ENCODE measurements at regions not wholly inside any gene's neighbourhood (a gene's known extent, or its start where the extent isn't known, plus 50 kb on each side); places are given as distances from the start of the nearest gene placed in this dataset.

- no peaks in the 10 kb centered on the region for H3K79me2 ChIP-seq (ENCODE audit: insufficient read depth, low read length)
- H3K9me3 ChIP-seq (ENCODE audit: insufficient read depth, low read length), result no peaks in the 10 kb centered on the region
- H3K27me3 ChIP-seq (ENCODE audit: low read length), result peaks cover 3% of the 10 kb centered on the region; the same call in 1 of the 2 replicates
- no peaks in the 10 kb centered on the region for H4K20me1 ChIP-seq (ENCODE audit: low read depth, low read length)
- no peaks in the 10 kb centered on the region for H3F3A ChIP-seq (ENCODE audit: insufficient read depth)
- H3K4me2 ChIP-seq (ENCODE audit: low read depth, low read length, poor library complexity, severe bottlenecking), result no peak overlapping the region
- H3K4me3 ChIP-seq (ENCODE audit: insufficient read depth, low read length, poor library complexity, severe bottlenecking), result no peak overlapping the region
- H3K9me2 ChIP-seq (replicated peaks; ENCODE audit: insufficient read depth, low read length), result no peaks in the 10 kb centered on the region
- no peak overlapping the region for H2AFZ ChIP-seq (ENCODE audit: low read depth, low read length, severe bottlenecking)
- no peaks in the 10 kb centered on the region for H3K36me3 ChIP-seq (ENCODE audit: low read length)
- no peak overlapping the region for H3K9ac ChIP-seq (ENCODE audit: low read length)
- H3K27ac ChIP-seq (ENCODE audit: low read depth, low read length), result no peak overlapping the region
- TF ChIP-seq EZH2phosphoT487 (conservative IDR thresholded peaks at IDR 0.05; ENCODE audit: low read length), result no peak
- TF ChIP-seq, protein P1, sequence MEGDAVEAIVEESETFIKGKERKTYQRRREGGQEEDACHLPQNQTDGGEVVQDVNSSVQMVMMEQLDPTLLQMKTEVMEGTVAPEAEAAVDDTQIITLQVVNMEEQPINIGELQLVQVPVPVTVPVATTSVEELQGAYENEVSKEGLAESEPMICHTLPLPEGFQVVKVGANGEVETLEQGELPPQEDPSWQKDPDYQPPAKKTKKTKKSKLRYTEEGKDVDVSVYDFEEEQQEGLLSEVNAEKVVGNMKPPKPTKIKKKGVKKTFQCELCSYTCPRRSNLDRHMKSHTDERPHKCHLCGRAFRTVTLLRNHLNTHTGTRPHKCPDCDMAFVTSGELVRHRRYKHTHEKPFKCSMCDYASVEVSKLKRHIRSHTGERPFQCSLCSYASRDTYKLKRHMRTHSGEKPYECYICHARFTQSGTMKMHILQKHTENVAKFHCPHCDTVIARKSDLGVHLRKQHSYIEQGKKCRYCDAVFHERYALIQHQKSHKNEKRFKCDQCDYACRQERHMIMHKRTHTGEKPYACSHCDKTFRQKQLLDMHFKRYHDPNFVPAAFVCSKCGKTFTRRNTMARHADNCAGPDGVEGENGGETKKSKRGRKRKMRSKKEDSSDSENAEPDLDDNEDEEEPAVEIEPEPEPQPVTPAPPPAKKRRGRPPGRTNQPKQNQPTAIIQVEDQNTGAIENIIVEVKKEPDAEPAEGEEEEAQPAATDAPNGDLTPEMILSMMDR (IDR thresholded peaks at IDR 0.05; ENCODE audit: insufficient read depth, low read length, poor library complexity, severe bottlenecking), result no peak
These were observed 96.4 kb upstream of the ATL2 start for GRCh38 chr2:38473333-38474005.

DNA sequence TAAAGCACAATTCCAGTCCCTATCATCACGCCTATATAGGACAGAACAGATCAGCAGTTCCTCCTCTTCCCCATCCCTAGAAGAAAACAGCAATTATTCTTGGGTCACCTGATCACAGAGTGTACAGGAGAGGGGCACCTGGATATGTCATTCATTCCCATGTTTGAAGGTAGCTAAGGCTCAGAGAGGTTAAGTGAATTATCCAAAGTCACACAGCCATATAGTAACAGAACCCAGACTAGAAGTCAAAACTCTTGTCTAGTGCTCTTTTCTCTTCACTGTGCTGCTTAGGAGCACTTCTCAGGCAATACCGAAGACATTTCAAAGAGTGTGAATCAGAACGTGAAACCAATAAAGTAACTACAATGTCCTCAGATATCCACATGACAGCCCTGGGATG lies 93.0 kb upstream of the ATL2 start:
- Histone ChIP-seq H3K79me2 (ENCODE audit: insufficient read depth, low read length) (no peaks in the 10 kb centered on the region), H3F3A (ENCODE audit: insufficient read depth) (no peaks in the 10 kb centered on the region), H3K9ac (ENCODE audit: low read length) (no peak overlapping the region), H3K4me3 (ENCODE audit: insufficient read depth, low read length, poor library complexity, severe bottlenecking) (no peak overlapping the region), H3K36me3 (ENCODE audit: low read length) (no peaks in the 10 kb centered on the region), H3K9me3 (ENCODE audit: insufficient read depth, low read length) (no peaks in the 10 kb centered on the region), H4K20me1 (ENCODE audit: low read depth, low read length) (no peaks in the 10 kb centered on the region), H2AFZ (ENCODE audit: low read depth, low read length, severe bottlenecking) (no peak overlapping the region), H3K27ac (ENCODE audit: low read depth, low read length) (no peak overlapping the region), H3K4me2 (ENCODE audit: low read depth, low read length, poor library complexity, severe bottlenecking) (no peak overlapping the region), H3K9me2 (replicated peaks; ENCODE audit: insufficient read depth, low read length) (no peaks in the 10 kb centered on the region), H3K27me3 (ENCODE audit: low read length) (peaks cover 3% of the 10 kb centered on the region; the same call in 1 of the 2 replicates)
- TF ChIP-seq EZH2phosphoT487 (conservative IDR thresholded peaks at IDR 0.05; ENCODE audit: low read length), result no peak
- TF ChIP-seq, protein P1 (IDR thresholded peaks at IDR 0.05; ENCODE audit: insufficient read depth, low read length, poor library complexity, severe bottlenecking), result no peak

DNA sequence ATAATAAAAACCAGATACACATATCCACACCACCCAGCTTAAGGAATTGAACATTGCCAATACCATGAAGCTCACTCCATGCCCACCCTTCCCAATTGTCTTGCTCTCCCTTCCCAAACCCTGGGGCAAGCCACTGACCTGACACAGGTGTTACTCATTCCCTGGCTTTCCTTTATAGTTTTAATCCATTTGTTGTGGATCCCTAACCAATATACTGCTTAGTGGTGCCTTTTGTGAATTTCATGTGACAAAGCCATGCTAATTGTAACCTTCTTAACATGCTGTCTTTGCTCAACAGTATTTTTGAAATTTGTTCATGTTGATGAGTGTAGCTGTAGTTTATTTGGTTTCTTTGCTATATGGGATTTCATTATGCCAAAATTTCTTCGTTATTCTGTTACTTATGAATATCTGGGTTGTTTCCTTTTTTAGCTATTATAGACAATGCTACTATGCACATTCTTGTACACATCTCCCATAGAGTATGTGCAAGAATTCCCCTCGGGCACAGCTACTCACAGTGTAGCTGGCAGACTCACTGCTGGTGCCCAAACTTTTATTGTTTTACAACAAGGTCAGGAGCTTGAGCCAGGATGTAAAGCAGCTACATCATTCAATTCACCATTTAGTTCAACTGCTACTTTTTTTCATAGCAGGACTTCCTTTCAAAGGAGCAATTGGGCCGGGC lies 90.8 kb upstream of the ATL2 start:
- H3F3A ChIP-seq (ENCODE audit: insufficient read depth), result no peaks in the 10 kb centered on the region
- H3K79me2 ChIP-seq (ENCODE audit: insufficient read depth, low read length), result no peaks in the 10 kb centered on the region
- H2AFZ ChIP-seq (ENCODE audit: low read depth, low read length, severe bottlenecking), result no peak overlapping the region
- TF ChIP-seq EZH2phosphoT487 (conservative IDR thresholded peaks at IDR 0.05; ENCODE audit: low read length), result no peak
- TF ChIP-seq, protein P1 (IDR thresholded peaks at IDR 0.05; ENCODE audit: insufficient read depth, low read length, poor library complexity, severe bottlenecking), result no peak
- H3K27ac ChIP-seq (ENCODE audit: low read depth, low read length), result no peak overlapping the region
- no peaks in the 10 kb centered on the region for H4K20me1 ChIP-seq (ENCODE audit: low read depth, low read length)
- no peaks in the 10 kb centered on the region for H3K9me3 ChIP-seq (ENCODE audit: insufficient read depth, low read length)
- H3K4me3 ChIP-seq (ENCODE audit: insufficient read depth, low read length, poor library complexity, severe bottlenecking), result no peak overlapping the region
- no peaks in the 10 kb centered on the region for H3K36me3 ChIP-seq (ENCODE audit: low read length)
- no peaks in the 10 kb centered on the region for H3K9me2 ChIP-seq (replicated peaks; ENCODE audit: insufficient read depth, low read length)
- no peak overlapping the region for H3K9ac ChIP-seq (ENCODE audit: low read length)
- no peak overlapping the region for H3K4me2 ChIP-seq (ENCODE audit: low read depth, low read length, poor library complexity, severe bottlenecking)
- H3K27me3 ChIP-seq (ENCODE audit: low read length), result peaks cover 3% of the 10 kb centered on the region; the same call in 1 of the 2 replicates

Measured in SU-DHL-6 (cell line).